HUES48 (cell line): ENCODE measurements at regions not wholly inside any gene's neighbourhood (a gene's known extent, or its start where the extent isn't known, plus 50 kb on each side); places are given as distances from the start of the nearest gene placed in this dataset.

Source experiments
- H3K27ac ChIP-seq: one replicate; pipeline ENCODE4 v1.7.0; 2013; ENCODE audit warnings: low read depth, low read length, inconsistent platforms
- H3K27me3 ChIP-seq: 2 replicates; pipeline ENCODE4 v1.6.1; 2013; ENCODE audit warnings: mild to moderate bottlenecking, low read length; ENCODE audit not compliant: control insufficient read depth, insufficient read depth
- H3K36me3 ChIP-seq: 2 replicates; pipeline ENCODE4 v1.6.1; 2013; ENCODE audit warnings: low read length; ENCODE audit not compliant: control insufficient read depth, insufficient read depth
- H3K4me1 ChIP-seq: 2 replicates; pipeline ENCODE4 v1.6.1; 2013; ENCODE audit warnings: mild to moderate bottlenecking, low read length; ENCODE audit not compliant: control insufficient read depth, insufficient read depth
- H3K4me3 ChIP-seq: 2 replicates; pipeline ENCODE4 v1.5.1; 2013; ENCODE audit warnings: mild to moderate bottlenecking, low read depth, low read length
- H3K9ac ChIP-seq: 2 replicates; pipeline ENCODE4 v1.6.1; 2013; ENCODE audit warnings: mild to moderate bottlenecking, low read depth, low read length, moderate library complexity
- H3K9me3 ChIP-seq: 2 replicates; pipeline ENCODE4 v1.6.1; 2013; ENCODE audit warnings: low read length; ENCODE audit not compliant: control insufficient read depth, insufficient read depth

GRCh38 chr3:8186213-8186612 lies 315.4 kb upstream of the LMCD1 start:
- Histone ChIP-seq H3K9me3 (no peaks in the 10 kb centered on the region), H3K4me3 (no peak overlapping the region), H3K27me3 (no peaks in the 10 kb centered on the region), H3K36me3 (no peaks in the 10 kb centered on the region), H3K27ac (no peak overlapping the region), H3K4me1 (no peaks in the 10 kb centered on the region), H3K9ac (no peak overlapping the region)

GRCh38 chr3:8187996-8188395 lies 313.6 kb upstream of the LMCD1 start:
- H3K36me3 ChIP-seq = no peaks in the 10 kb centered on the region
- no peak overlapping the region for H3K4me3 ChIP-seq
- H3K4me1 ChIP-seq = no peaks in the 10 kb centered on the region
- no peaks in the 10 kb centered on the region for H3K27me3 ChIP-seq
- no peak overlapping the region for H3K27ac ChIP-seq
- H3K9ac ChIP-seq = no peak overlapping the region
- no peaks in the 10 kb centered on the region for H3K9me3 ChIP-seq

DNA sequence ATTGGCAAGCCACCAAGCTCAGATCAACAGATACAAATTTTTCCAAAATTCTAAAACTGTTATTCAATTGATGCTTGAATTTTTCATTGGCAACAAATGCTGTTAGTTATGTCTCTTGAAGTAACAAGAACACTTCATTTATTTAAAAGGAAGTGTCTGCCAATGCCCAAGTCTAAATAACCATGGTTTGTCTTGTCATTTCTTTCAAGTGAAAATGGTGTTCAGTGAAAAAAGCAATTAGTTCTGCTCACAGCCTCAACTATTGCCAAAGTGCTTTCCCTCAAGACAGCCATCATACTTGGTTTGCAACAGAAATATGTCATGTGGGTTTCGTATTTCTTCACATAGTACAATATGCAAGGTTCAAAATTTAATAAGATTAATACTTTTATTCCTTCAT lies 312.6 kb upstream of the LMCD1 start:
- Histone ChIP-seq H3K27me3 (no peaks in the 10 kb centered on the region), H3K27ac (no peak overlapping the region), H3K9me3 (no peaks in the 10 kb centered on the region), H3K4me1 (no peaks in the 10 kb centered on the region), H3K4me3 (no peak overlapping the region), H3K36me3 (no peaks in the 10 kb centered on the region), H3K9ac (no peak overlapping the region)

DNA sequence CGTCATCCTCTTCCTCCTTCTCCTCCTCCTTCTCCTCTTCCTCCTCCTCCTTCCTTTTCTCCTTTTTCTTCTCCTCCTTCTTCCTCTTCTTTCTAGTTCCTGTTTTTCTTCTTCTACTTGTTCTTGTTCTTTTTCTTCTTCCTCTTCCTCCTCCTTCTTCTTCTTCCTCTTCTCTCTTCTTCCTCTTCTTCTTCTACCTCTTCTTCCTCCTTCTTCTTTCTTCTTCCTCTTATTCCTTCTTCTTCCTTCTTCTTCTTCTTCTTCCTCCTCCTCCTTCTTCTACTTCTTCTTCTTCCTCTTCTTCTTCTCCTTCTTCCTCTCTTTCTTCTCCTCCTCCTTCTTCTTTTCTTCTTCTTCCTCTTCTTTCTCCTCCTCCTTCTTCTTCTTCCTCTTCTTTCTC lies 310.2 kb upstream of the LMCD1 start:
- H3K36me3 ChIP-seq = no peaks in the 10 kb centered on the region
- H3K9ac ChIP-seq = no peak overlapping the region
- no peak overlapping the region for H3K27ac ChIP-seq
- no peaks in the 10 kb centered on the region for H3K27me3 ChIP-seq
- H3K9me3 ChIP-seq = no peaks in the 10 kb centered on the region
- H3K4me1 ChIP-seq = no peaks in the 10 kb centered on the region
- no peak overlapping the region for H3K4me3 ChIP-seq

DNA sequence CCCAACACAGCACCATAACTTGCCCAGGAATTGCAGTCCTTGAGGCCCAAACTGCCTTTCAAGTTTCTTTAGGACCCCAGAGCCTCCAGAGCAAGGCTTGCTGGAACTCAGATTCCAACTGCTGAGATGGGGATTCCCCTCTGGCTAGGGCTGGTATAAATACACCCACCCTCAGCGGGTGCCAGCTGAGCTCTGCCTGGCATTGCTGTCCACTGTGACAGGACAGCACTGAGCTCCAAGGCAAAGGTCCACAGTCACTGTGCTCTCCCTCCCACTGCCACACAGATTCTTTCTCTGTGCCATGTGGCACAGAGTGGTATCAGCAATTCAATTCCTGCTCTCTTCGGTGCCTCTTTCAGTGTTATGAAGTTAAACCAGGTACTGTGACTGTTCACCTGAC lies 304.2 kb upstream of the LMCD1 start:
- no peaks in the 10 kb centered on the region for H3K36me3 ChIP-seq
- no peaks in the 10 kb centered on the region for H3K9me3 ChIP-seq
- H3K27ac ChIP-seq = no peak overlapping the region
- H3K9ac ChIP-seq = no peak overlapping the region
- H3K4me1 ChIP-seq = no peaks in the 10 kb centered on the region
- no peak overlapping the region for H3K4me3 ChIP-seq
- H3K27me3 ChIP-seq = no peaks in the 10 kb centered on the region

- no peak overlapping the region for H3K4me3 ChIP-seq
- H3K27ac ChIP-seq = no peak overlapping the region
- H3K27me3 ChIP-seq = no peaks in the 10 kb centered on the region
- no peaks in the 10 kb centered on the region for H3K9me3 ChIP-seq
- H3K4me1 ChIP-seq = no peaks in the 10 kb centered on the region
- no peaks in the 10 kb centered on the region for H3K36me3 ChIP-seq
- no peak overlapping the region for H3K9ac ChIP-seq
Observed at GRCh38 chr3:8198605-8199004, 303.0 kb upstream of the LMCD1 start.

- H3K36me3 ChIP-seq = no peaks in the 10 kb centered on the region
- H3K9ac ChIP-seq = no peak overlapping the region
- no peaks in the 10 kb centered on the region for H3K27me3 ChIP-seq
- no peak overlapping the region for H3K4me3 ChIP-seq
- H3K4me1 ChIP-seq = no peaks in the 10 kb centered on the region
- no peak overlapping the region for H3K27ac ChIP-seq
- no peaks in the 10 kb centered on the region for H3K9me3 ChIP-seq
Observed at GRCh38 chr3:8200996-8201395, 300.6 kb upstream of the LMCD1 start.

DNA sequence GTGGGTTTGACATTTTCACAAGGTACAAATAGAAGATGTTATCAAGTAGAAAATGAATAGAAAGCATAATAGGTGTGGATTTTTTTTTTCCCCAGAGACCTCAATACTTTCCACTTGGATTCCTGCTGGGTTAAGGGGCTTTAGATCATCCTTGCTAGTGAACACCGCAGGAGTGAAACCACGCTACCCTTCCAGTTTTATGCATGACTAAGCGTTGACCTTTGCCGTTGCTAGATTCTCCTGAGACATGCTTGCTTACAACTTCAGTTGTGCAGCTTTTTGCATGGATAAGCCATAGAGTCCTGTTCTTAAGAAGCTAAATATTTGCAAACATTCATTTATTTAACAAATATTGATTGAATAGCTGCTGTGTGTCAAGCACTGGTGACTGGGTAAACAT lies 299.7 kb upstream of the LMCD1 start:
- no peaks in the 10 kb centered on the region for H3K4me1 ChIP-seq
- no peak overlapping the region for H3K27ac ChIP-seq

DNA sequence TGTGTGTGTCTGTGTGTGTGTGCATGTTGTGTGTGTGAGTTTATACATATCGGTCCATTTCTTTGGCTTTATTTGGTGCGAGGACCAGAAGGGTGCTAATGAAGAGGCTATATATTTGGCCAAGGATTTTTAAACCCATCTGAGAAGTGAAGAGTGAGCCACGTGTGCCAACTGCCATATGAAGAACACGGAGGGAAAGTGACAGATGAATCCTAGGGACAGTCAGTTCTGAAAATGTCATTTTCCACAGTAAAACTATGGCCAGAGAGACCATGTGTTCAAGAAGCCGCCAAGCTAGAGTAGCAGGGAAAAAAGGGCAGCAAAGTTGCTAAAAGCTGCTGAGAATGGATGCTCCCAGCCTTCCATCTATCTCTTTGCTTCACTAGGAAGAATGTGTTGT lies 297.3 kb upstream of the LMCD1 start:
- H3K4me3 ChIP-seq = no peak overlapping the region
- no peaks in the 10 kb centered on the region for H3K4me1 ChIP-seq

More for the DNA sequence above, 299.7 kb upstream of the LMCD1 start:
- no peaks in the 10 kb centered on the region for H3K27me3 ChIP-seq
- H3K9ac ChIP-seq = no peak overlapping the region
- no peaks in the 10 kb centered on the region for H3K9me3 ChIP-seq
- no peaks in the 10 kb centered on the region for H3K36me3 ChIP-seq
- H3K4me3 ChIP-seq = no peak overlapping the region

DNA sequence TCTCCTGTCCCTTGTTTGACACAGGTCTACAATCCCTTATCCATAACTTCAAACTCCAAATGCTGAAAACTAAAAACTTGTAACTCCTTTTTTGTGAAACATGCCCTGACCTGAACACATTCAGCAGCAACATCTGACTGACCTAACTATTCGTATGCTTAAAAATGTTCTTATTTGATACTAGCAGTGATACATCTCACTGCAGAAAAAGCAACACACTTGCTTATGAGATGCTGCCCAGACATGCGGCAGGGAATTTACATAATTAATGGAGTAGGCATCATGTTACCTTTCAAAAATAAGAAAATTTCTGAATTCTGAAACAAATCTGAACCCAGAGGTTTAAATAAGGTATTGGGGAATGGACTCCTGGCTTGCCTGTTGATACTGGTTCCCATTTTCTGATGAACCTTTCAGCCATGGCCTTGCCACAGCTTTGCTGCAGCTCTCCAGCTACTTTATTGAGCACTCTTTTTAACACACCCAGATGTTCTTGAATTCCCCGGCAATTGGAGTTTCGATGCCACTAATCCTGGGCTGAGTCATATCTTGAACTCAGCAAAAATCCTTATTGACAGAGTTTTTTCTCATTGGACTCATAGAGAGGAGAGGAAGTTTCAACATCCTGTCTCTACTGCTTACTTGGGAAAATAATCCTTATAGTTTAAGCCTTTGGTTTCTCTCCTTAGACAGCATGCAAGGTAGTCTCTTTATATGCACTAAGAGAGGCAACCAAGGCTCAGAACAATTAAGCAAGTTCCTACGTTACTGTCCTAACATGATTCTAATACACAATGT lies 296.6 kb upstream of the LMCD1 start:
- H3K4me1 ChIP-seq = no peaks in the 10 kb centered on the region
- no peak overlapping the region for H3K9ac ChIP-seq
- no peaks in the 10 kb centered on the region for H3K9me3 ChIP-seq
- H3K4me3 ChIP-seq = no peak overlapping the region
- no peak overlapping the region for H3K27ac ChIP-seq
- no peaks in the 10 kb centered on the region for H3K36me3 ChIP-seq
- H3K27me3 ChIP-seq = no peaks in the 10 kb centered on the region

More for the DNA sequence above, 297.3 kb upstream of the LMCD1 start:
- Histone ChIP-seq H3K27ac (no peak overlapping the region), H3K27me3 (no peaks in the 10 kb centered on the region), H3K9ac (no peak overlapping the region), H3K9me3 (no peaks in the 10 kb centered on the region), H3K36me3 (no peaks in the 10 kb centered on the region)

DNA sequence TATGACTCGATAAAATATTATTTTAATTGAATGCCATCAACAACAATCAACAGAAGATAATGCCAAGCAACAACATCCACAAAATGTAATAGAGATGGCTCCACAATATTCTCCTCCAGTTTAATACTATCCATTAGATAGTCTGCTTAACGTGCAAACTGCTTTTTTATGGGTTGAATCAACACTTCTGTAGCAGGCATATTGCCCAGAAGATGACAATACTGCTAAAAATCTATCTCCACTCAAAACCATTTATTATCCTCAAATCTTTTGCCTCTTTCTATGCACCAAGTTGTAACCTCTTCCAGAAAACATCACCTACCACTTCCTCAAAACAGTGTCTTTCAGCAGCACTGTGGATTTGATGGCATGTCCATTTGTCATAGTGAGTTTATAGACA lies 295.7 kb upstream of the LMCD1 start:
- Histone ChIP-seq H3K4me3 (no peak overlapping the region), H3K27me3 (no peaks in the 10 kb centered on the region), H3K4me1 (no peaks in the 10 kb centered on the region), H3K9ac (no peak overlapping the region), H3K27ac (no peak overlapping the region), H3K9me3 (no peaks in the 10 kb centered on the region), H3K36me3 (no peaks in the 10 kb centered on the region)
